Glutamatergic neuron (in vitro differentiated cells): ENCODE measurements at regions not wholly inside any gene's neighbourhood (a gene's known extent, or its start where the extent isn't known, plus 50 kb on each side); places are given as distances from the start of the nearest gene placed in this dataset.

Experiments used
- DNase-seq: peaks from one replicate; pipeline ENCODE4 v3.0.0; 2022
- H3K27ac Mint-ChIP-seq: one replicate; pipeline ENCODE4 v1.8.0; 2020; ENCODE audit warnings: mild to moderate bottlenecking, mixed read lengths, inconsistent platforms; ENCODE audit not compliant: unreplicated experiment
- H3K27me3 Mint-ChIP-seq: one replicate; pipeline ENCODE4 v1.8.0; 2020; ENCODE audit warnings: mild to moderate bottlenecking, moderate library complexity, mixed read lengths, inconsistent platforms; ENCODE audit not compliant: unreplicated experiment
- H3K36me3 Mint-ChIP-seq: one replicate; pipeline ENCODE4 v1.8.0; 2020; ENCODE audit warnings: mild to moderate bottlenecking, mixed read lengths, inconsistent platforms; ENCODE audit not compliant: unreplicated experiment
- H3K4me1 Mint-ChIP-seq: one replicate; pipeline ENCODE4 v1.8.0; 2020; ENCODE audit warnings: mild to moderate bottlenecking, low read depth, mixed read lengths, inconsistent platforms; ENCODE audit not compliant: unreplicated experiment
- H3K4me3 Mint-ChIP-seq: one replicate; pipeline ENCODE4 v1.8.0; 2020; ENCODE audit warnings: mild to moderate bottlenecking, mixed read lengths, inconsistent platforms; ENCODE audit not compliant: unreplicated experiment
- H3K9me3 Mint-ChIP-seq: one replicate; pipeline ENCODE4 v1.8.0; 2020; ENCODE audit warnings: mild to moderate bottlenecking, moderate library complexity, mixed read lengths, inconsistent platforms; ENCODE audit not compliant: unreplicated experiment
- TF ChIP-seq, protein P1 (sequence below): fragments of 200-600 bp; sonication (generic); IDR thresholded peaks from one replicate; pipeline ENCODE4 v1.5.0; 2021; ENCODE audit not compliant: partially characterized antibody, unreplicated experiment

DNA sequence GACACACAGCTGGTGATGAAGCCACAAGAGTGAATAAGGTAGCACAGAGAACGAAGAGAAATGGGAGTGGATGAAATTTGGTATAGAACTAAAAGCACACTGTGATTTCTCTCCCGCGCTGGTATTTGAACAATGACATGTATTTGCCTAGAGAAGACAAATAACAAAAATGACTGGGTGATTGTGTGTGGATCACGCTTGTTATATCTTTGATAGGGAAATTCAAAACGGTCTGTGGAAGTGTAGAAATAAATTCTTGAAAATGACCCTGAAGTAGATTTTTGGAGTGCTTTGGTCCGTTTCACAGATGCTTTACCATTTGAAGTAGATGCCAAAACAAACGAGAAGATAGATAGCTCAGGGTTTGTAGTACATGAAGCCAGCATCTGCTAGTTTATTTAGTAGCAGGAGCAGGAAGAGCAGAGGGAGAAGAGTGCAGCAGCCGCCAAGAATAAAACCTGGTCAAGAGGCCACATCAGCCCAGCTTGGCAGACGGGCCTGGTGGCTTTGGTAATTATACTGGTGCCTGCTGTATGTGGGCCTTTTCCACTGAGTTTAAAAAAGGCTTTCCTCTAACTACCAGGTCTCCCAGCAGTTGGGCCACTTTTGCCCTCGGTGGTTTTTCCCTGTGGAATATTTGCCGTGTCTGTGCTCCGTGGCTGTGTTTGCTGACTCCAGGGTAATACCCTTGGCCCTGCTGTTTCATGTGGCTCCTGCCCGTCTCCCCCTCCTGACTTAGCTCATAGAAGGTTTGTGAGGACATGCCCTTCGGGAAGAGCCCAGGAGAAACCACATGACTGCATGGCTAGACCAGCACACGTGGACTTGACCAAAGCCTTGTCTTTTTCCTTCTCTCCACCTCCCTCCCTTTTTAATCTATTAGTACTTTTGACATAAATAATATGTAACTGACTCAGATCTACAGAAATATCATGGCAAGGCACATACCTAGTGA lies 294.0 kb downstream of the SOX4 start:
- Mint-ChIP-seq H3K27ac (no peak overlapping the region), H3K36me3 (no peaks in the 10 kb centered on the region), H3K27me3 (peaks cover 2% of the 10 kb centered on the region), H3K9me3 (peaks cover 3% of the 10 kb centered on the region), H3K4me3 (no peak overlapping the region), H3K4me1 (peaks cover 19% of the 10 kb centered on the region)
- TF ChIP-seq, protein P1, sequence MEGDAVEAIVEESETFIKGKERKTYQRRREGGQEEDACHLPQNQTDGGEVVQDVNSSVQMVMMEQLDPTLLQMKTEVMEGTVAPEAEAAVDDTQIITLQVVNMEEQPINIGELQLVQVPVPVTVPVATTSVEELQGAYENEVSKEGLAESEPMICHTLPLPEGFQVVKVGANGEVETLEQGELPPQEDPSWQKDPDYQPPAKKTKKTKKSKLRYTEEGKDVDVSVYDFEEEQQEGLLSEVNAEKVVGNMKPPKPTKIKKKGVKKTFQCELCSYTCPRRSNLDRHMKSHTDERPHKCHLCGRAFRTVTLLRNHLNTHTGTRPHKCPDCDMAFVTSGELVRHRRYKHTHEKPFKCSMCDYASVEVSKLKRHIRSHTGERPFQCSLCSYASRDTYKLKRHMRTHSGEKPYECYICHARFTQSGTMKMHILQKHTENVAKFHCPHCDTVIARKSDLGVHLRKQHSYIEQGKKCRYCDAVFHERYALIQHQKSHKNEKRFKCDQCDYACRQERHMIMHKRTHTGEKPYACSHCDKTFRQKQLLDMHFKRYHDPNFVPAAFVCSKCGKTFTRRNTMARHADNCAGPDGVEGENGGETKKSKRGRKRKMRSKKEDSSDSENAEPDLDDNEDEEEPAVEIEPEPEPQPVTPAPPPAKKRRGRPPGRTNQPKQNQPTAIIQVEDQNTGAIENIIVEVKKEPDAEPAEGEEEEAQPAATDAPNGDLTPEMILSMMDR = no peak
- DNase-seq = no peak

DNA sequence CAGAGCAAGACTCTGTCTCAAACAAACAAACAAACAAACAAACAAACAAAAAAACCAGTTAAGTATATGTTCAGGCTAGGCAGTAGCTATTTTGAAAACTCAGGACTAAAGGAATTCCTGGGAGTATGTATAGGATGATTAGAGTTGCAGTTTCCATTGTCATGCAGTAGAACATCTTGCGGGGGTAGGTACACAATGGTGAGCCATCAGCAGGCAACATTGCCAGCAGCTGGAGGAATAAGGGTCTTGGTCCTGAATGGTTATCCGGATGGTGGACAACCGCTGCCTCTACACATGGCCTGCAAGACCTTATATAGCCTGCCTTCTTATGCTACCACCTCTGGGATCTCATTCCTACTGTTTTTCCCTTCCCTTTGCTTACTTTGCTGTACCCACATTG lies 297.5 kb downstream of the SOX4 start:
- Mint-ChIP-seq H3K9me3 (peaks cover 13% of the 10 kb centered on the region), H3K4me3 (no peak overlapping the region), H3K36me3 (no peaks in the 10 kb centered on the region), H3K27ac (no peak overlapping the region), H3K27me3 (peaks cover 5% of the 10 kb centered on the region), H3K4me1 (peaks cover 27% of the 10 kb centered on the region)
- no peak for DNase-seq
- TF ChIP-seq, protein P1 = no peak

DNA sequence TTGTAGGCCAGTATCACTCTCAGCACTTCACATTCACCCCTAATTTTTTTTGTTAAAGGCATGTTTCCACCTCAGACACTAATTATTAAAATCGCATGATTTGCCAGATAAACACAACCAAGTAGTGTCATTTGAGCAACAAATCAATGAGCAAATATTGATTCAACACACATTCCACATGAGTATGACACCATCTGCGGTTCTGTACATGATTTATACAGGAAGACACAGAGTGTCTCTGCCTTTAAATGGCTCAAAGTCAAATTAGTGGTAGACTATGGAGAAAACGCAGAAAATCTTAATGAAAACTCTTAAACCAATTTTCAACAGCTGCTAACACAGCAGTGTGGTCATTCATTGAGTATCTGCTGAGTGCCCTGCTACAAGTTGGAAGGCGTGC lies 300.2 kb downstream of the SOX4 start:
- H3K27me3 Mint-ChIP-seq = peaks cover 7% of the 10 kb centered on the region
- H3K36me3 Mint-ChIP-seq = no peaks in the 10 kb centered on the region
- H3K4me1 Mint-ChIP-seq = peaks cover 30% of the 10 kb centered on the region
- TF ChIP-seq, protein P1 = no peak
- H3K4me3 Mint-ChIP-seq = peak overlapping the region; percentile 3
- peak; percentile 33 for DNase-seq
- H3K9me3 Mint-ChIP-seq = peaks cover 13% of the 10 kb centered on the region
- peak overlapping the region; percentile 29 for H3K27ac Mint-ChIP-seq

DNA sequence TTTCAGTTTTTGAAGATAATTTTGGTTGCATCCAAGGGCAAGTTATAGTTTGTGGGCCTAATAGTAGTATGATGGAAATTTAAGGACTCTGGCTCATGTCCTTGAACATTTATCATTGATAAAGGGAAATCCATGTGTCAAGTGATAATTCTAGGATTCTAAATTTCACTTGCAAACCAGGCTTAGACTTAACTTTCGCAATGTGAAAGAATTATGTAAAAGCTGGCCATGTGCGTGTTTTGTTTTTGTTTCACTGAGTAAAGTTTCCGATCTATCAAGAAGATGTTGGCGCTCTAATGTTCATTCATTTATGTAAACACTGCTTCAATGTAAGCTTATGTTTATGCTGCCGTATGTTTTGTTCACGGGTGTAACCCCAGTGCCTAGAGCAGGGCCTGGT lies 302.0 kb downstream of the SOX4 start:
- DNase-seq = no peak
- TF ChIP-seq, protein P1 = no peak
- Mint-ChIP-seq H3K4me1 (peaks cover 29% of the 10 kb centered on the region), H3K9me3 (peaks cover 10% of the 10 kb centered on the region), H3K27ac (peak overlapping the region; percentile 16), H3K4me3 (no peak overlapping the region), H3K27me3 (peaks cover 5% of the 10 kb centered on the region), H3K36me3 (peaks cover 2% of the 10 kb centered on the region)

DNA sequence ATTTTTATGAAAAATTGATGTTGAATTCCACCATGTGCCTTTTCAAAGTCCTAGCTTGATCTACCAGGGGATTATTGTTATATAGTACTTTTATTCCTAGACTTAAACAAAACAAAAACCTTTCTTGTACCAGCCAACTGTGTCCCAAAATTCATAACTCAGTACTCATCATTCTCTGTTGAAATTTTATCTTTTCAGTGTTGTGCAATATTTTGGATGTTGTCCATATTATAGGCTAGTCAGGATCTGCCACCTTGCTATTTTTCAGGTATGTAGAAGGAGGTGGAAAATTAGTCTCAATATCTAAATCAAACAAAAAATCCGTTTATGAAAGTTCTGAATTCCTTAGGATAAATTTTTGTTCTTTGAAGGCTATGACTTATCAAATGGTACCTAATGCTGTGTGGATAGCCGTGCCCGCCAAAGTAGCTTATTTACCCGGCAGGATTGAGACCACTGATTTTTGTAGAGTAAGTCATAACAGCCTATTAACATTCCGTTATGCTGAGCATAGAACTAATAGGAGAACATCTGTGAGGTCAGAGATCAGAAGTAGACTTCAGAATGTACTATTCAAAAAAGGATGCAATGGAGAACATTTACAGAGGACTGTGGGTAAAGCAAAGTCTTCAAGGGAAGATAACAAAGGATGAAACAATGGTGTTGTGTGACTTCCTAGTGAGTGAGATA lies 304.7 kb downstream of the SOX4 start:
- H3K4me1 Mint-ChIP-seq = peaks cover 21% of the 10 kb centered on the region
- H3K27me3 Mint-ChIP-seq = peaks cover 5% of the 10 kb centered on the region
- DNase-seq = no peak
- no peak overlapping the region for H3K4me3 Mint-ChIP-seq
- H3K36me3 Mint-ChIP-seq = peaks cover 5% of the 10 kb centered on the region
- TF ChIP-seq, protein P1 = no peak
- H3K9me3 Mint-ChIP-seq = peaks cover 11% of the 10 kb centered on the region
- no peak overlapping the region for H3K27ac Mint-ChIP-seq
